SK-N-MC (cell line): ENCODE measurements at regions not wholly inside any gene's neighbourhood (a gene's known extent, or its start where the extent isn't known, plus 50 kb on each side); places are given as distances from the start of the nearest gene placed in this dataset.

Experiments used
- DNase-seq: peaks from one replicate; pipeline ENCODE4 v3.0.0-alpha.2; 2011; ENCODE audit warnings: low read depth, low spot score
- H3K27ac ChIP-seq: fragments of 200-600 bp; sonication (generic); 2 replicates; pipeline ENCODE4 v1.5.1; 2016; ENCODE audit warnings: mixed run types
- H3K36me3 ChIP-seq: fragments of 200-600 bp; sonication (generic); 2 replicates; pipeline ENCODE4 v1.6.1; 2017; ENCODE audit warnings: antibody characterized with exemption, low read length, mixed read lengths; ENCODE audit not compliant: insufficient read depth
- H3K4me3 ChIP-seq: fragments of 200-600 bp; sonication (generic); 2 replicates; pipeline ENCODE4 v1.5.1; 2016
- H3K9ac ChIP-seq: fragments of 200-600 bp; sonication (generic); 2 replicates; pipeline ENCODE4 v1.8.0; 2017; ENCODE audit warnings: mixed run types, mixed read lengths; ENCODE audit not compliant: insufficient read length
- H3K9me3 ChIP-seq: fragments of 200-600 bp; sonication (generic); 2 replicates; pipeline ENCODE4 v1.6.1; 2017; ENCODE audit warnings: low read depth, mild to moderate bottlenecking, antibody characterized with exemption, low read length, moderate library complexity, mixed read lengths
- EZH2 ChIP-seq: fragments of 200-600 bp; sonication (generic); IDR thresholded peaks from one replicate; pipeline ENCODE4 v1.6.1; 2017; ENCODE audit warnings: antibody characterized with exemption
- FOXP2 ChIP-seq: optimal IDR thresholded peaks from 2 replicates; pipeline ENCODE3; 2011; ENCODE audit warnings: mild to moderate bottlenecking, moderate library complexity; ENCODE audit not compliant: insufficient read depth; ENCODE audit errors: extremely low read length, control extremely low read depth
- POLR2AphosphoS5 ChIP-seq: IDR thresholded peaks from 2 replicates; pipeline ENCODE4 v1.6.1; 2012; ENCODE audit warnings: mild to moderate bottlenecking, low read depth, low read length, borderline replicate concordance

DNA sequence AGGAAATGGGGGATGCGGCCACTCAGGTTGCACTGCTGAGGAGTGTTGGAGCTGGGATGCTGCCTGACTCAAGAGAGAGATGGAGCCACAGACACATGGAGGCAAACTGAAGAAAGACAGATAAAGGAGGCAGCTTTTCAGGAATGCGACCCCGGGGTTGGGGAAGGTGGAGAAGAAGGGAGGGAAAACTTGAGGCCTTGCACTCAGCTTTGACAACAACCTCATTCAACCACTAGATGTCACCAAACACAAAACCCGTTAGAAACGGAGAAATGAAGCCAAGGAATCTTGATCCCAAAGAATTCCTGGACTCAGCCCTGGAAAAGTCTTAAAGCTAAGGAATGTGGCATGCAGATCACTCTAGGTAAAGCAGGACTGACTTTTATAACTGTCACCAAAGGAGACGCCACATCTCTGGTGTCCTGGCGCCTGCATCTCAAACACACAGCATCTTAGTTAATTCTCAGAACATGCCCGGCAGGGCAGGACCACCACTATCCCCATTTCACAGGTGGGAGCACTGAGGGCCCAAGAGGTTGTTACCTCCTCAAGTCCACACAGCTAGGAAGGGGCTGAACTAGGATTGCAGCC lies 59.6 kb upstream of the LMCD1 start:
- no peak overlapping the region for H3K27ac ChIP-seq

DNA sequence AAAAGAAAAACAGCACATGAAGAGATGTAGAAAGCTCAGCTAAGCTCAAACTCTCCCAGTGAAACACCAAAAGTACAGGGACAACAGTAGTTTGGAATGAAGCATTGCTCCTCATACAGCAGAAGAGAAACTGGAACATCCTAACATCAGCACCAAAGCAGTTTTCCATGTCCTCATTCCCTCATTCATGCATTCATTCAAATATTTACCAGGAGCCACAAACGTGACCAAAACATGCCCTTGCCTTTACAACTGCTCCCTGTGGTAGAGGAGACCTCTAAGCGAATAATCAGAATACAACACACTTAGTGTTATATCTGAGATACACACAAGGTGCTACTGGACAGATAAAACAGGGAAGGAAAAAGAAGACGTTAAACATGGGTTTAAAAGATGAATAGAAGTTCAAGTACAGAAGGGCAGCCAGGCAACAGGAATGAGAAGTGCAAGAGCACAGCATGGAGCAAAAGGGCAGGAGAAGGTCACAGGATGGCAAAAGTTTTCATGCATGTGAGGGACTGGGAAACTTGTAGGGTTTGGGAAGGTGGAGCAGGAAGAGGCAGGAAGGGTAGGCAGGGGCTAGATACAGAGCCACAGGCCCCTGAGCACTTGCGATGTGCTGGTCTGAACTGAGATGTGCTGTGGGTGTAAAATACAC lies 58.5 kb upstream of the LMCD1 start:
- TF ChIP-seq POLR2AphosphoS5: no peak
- no peak for TF ChIP-seq EZH2
- no peak for TF ChIP-seq FOXP2
- Histone ChIP-seq H3K9ac (no peak overlapping the region), H3K36me3 (no peaks in the 10 kb centered on the region), H3K27ac (no peak overlapping the region), H3K9me3 (no peaks in the 10 kb centered on the region), H3K4me3 (no peak overlapping the region)
- DNase-seq: no peak

More for the DNA sequence above, 59.6 kb upstream of the LMCD1 start:
- Histone ChIP-seq H3K9me3 (no peaks in the 10 kb centered on the region), H3K36me3 (no peaks in the 10 kb centered on the region), H3K9ac (no peak overlapping the region), H3K4me3 (no peak overlapping the region)
- no peak for DNase-seq
- no peak for TF ChIP-seq EZH2
- no peak for TF ChIP-seq FOXP2
- TF ChIP-seq POLR2AphosphoS5: no peak

DNA sequence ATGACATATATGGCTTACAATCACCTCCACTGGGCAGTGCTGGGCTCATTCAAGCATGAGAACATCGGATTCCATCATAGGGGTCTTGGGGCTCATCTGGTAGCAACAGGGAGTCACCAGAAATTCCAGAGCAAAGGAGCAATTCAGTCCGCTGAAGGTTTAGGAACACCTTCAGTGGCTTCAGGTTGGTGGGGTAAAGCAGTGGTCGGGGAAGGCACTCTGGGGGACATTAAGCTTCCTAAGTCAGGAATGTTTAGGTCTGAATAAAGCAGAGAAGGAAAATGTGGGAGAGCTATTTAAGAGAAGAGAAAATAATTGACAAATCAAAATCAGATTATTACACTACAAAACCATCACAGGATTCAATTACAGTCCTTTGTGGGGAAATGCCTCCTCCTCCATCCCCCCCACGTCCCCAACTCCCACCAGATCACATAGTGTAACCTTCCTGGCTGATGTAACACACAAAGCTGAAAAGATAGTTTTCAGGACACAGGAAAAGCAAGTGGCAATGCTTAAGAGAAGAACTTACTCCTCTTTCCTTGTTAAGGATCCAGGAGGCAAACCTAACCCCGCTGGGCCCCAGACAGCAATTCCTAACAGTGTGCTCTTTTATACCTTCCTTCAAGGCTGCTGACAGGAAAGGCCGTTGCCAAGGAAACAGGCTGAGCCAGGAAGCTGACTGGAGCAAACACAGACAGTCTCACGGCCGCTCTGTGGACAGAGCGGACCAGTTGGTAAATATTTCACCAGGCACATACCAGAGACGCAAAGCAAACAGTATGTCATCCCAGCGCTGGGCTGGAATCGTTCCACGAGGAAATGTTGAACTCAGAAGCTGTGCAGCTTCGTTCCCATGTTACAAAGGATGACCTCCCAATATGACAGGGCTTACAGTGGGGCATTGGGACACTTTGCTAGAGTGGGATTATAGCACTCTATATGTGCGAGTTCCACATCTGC lies 57.5 kb upstream of the LMCD1 start:
- Histone ChIP-seq H3K9me3 (no peaks in the 10 kb centered on the region), H3K27ac (no peak overlapping the region), H3K4me3 (no peak overlapping the region), H3K36me3 (no peaks in the 10 kb centered on the region), H3K9ac (no peak overlapping the region)
- no peak for DNase-seq
- TF ChIP-seq FOXP2 (no peak), EZH2 (no peak), POLR2AphosphoS5 (no peak)

DNA sequence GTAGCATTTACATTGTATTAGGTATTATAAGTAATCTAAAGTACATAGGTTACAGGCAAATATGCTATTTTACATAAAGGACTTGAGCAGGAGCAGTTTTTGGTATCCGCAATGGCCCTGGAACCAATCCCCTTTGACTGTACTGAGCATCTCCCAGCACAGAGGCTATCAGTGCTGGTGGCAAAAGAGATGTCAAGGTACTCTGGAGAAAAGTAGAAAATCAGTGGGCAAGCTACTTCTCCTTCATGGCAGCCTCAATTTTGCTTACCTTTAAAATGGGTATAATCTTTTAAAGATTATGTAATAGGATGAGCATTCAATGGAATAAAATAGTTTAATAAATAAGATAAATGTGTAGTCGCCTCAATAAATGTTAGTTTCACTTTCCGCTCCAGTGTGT lies 56.7 kb upstream of the LMCD1 start:
- no peak overlapping the region for H3K27ac ChIP-seq

DNA sequence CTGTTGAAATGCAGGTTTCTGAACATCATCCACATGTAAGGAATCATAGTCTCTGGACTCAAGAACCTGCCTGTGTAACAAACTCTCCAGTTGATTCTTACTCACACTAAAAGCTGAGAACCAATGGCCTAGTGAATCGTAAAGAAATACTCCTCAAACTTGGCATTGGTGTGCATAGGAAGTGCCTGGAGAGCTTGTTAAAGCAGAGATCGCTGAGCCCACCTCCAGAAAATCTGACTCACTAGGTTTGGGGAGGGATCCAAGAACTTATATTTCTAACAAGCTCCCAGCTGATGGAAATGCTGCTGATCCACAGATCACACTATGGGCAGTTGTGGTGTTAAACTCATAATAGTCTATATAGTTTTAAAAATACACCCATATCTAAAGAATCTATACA lies 55.8 kb upstream of the LMCD1 start:
- no peak for DNase-seq
- Histone ChIP-seq H3K27ac (no peak overlapping the region), H3K9me3 (no peaks in the 10 kb centered on the region), H3K9ac (no peak overlapping the region), H3K36me3 (no peaks in the 10 kb centered on the region), H3K4me3 (no peak overlapping the region)
- TF ChIP-seq EZH2 (no peak), POLR2AphosphoS5 (no peak), FOXP2 (no peak)

More for the DNA sequence above, 56.7 kb upstream of the LMCD1 start:
- no peak for TF ChIP-seq EZH2
- TF ChIP-seq FOXP2: no peak
- no peak for TF ChIP-seq POLR2AphosphoS5
- H3K36me3 ChIP-seq: no peaks in the 10 kb centered on the region
- no peak overlapping the region for H3K9ac ChIP-seq
- H3K4me3 ChIP-seq: no peak overlapping the region
- H3K9me3 ChIP-seq: no peaks in the 10 kb centered on the region
- no peak for DNase-seq

DNA sequence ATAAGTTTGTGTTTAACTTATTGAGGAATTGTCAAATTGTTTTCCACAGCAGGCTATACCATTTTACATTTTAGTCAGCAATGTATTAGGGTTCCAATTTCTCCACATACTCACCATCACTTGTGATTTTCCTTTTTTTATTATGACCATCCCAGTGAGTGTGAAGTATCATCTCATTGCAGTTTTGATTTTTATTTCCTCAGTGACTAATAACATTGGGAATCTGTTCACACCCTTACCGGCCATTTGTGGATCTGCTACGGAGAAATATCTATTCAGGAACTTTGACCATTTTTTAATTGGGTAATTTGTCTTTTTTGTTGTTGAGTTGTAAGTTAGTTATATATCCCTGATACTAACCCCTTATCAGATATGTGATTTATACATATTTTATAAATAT lies 54.8 kb upstream of the LMCD1 start:
- no peak for DNase-seq
- no peak overlapping the region for H3K27ac ChIP-seq
- no peak overlapping the region for H3K4me3 ChIP-seq
- H3K9me3 ChIP-seq: no peaks in the 10 kb centered on the region
- TF ChIP-seq POLR2AphosphoS5: no peak
- no peak for TF ChIP-seq EZH2
- TF ChIP-seq FOXP2: no peak
- H3K36me3 ChIP-seq: no peaks in the 10 kb centered on the region
- no peak overlapping the region for H3K9ac ChIP-seq

DNA sequence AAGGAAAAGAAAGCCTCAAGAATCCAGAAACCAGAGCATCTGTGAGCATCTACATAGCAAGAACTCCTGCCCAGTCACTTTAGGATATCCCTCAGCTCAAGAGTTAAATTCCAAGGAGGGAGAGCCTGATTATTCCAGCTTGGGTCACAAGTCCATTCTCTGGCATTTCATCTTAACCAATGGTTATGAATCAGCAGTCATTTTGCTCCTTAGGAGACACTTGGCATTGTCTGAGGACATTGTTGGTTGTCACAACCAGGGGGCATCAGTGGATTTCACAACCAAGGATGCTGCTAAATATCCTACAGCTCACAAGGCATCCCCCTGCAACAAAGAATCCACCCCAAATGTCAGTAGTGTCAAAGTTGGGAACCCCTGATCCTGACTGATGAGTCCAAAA lies 51.0 kb upstream of the LMCD1 start:
- no peak overlapping the region for H3K9ac ChIP-seq
- H3K27ac ChIP-seq: no peak overlapping the region
- no peak overlapping the region for H3K4me3 ChIP-seq
- H3K36me3 ChIP-seq: no peaks in the 10 kb centered on the region
- H3K9me3 ChIP-seq: no peaks in the 10 kb centered on the region
- no peak for TF ChIP-seq POLR2AphosphoS5
- TF ChIP-seq EZH2: no peak
- TF ChIP-seq FOXP2: no peak
- no peak for DNase-seq

DNA sequence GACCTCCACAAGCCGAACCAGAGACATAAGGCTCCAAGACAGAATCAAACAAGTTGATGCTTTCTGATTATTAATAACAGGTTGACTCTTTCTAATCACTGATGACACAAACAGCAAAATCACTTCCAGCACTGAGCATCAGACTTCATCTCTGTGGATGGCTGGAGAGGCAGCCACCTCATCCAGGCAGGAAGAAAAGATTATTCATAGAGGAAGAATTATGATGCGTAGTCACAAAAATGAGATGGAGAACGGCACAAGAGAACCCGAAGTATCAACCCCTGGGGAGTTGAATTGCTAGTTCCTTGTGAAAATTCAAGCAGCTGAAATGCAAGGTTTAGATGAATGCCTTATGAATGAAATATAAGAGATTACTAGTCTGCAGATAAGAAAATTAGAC lies 49.9 kb upstream of the LMCD1 start:
- Histone ChIP-seq H3K4me3 (no peak overlapping the region), H3K36me3 (no peaks in the 10 kb centered on the region), H3K27ac (no peak overlapping the region), H3K9me3 (no peaks in the 10 kb centered on the region), H3K9ac (no peak overlapping the region)
- DNase-seq: no peak
- no peak for TF ChIP-seq FOXP2
- TF ChIP-seq POLR2AphosphoS5: no peak
- no peak for TF ChIP-seq EZH2
